Activated CD8-positive, alpha-beta T cell treated with anti-CD3 and anti-CD28 coated beads for 36 hours (primary cell): ENCODE measurements at regions not wholly inside any gene's neighbourhood (a gene's known extent, or its start where the extent isn't known, plus 50 kb on each side); places are given as distances from the start of the nearest gene placed in this dataset.

Source experiments
- ATAC-seq: fragments of 200-7000 bp; cut with Tn5 transposase; one replicate; pipeline ENCODE4 v1.10.0; 2021; ENCODE audit warnings: mild to moderate bottlenecking, moderate library complexity
- CTCF ChIA-PET: fragments of 350-600 bp; sonication (Branson Sonifier 250); formaldehyde crosslinking; loops from one replicate; lab custom pipeline; 2021; ENCODE audit warnings: antibody characterized with exemption; lab: Charles Lee
- POLR2A ChIA-PET: fragments of 350-600 bp; sonication (Branson Sonifier 250); formaldehyde crosslinking; loops from one replicate; lab custom pipeline; 2021; ENCODE audit warnings: antibody characterized with exemption; lab: Charles Lee
- DNase-seq: peaks from one replicate; pipeline ENCODE4 v3.0.0-alpha.2; 2020
- H3K27ac Mint-ChIP-seq: one replicate; pipeline ENCODE4 v1.8.0; 2021; ENCODE audit warnings: mild to moderate bottlenecking, mixed read lengths
- H3K27me3 Mint-ChIP-seq: one replicate; pipeline ENCODE4 v1.8.0; 2021; ENCODE audit warnings: mixed read lengths
- H3K36me3 Mint-ChIP-seq: one replicate; pipeline ENCODE4 v1.8.0; 2021; ENCODE audit warnings: low read depth, mixed read lengths
- H3K4me1 Mint-ChIP-seq: one replicate; pipeline ENCODE4 v1.8.0; 2021; ENCODE audit warnings: low read depth, mixed read lengths
- H3K4me3 Mint-ChIP-seq: one replicate; pipeline ENCODE4 v1.8.0; 2021; ENCODE audit warnings: mild to moderate bottlenecking, moderate library complexity, mixed read lengths
- H3K9me3 Mint-ChIP-seq: one replicate; pipeline ENCODE4 v1.8.0; 2021; ENCODE audit warnings: mixed read lengths
- intact Hi-C: fragments of 100-400 bp; cut with micrococcal nuclease; formaldehyde crosslinking; loops from one replicate; pipeline ENCODE4 v1.10.0; 2022
- TF ChIP-seq, protein P1 (sequence below): fragments of 200-600 bp; IDR thresholded peaks from one replicate; pipeline ENCODE4 v1.8.0; 2022; ENCODE audit warnings: antibody characterized with exemption, mild to moderate bottlenecking

- no peak for ATAC-seq
- no peak overlapping the region for H3K27ac Mint-ChIP-seq
- DNase-seq: no peak
- peaks cover 4% of the 10 kb centered on the region for H3K9me3 Mint-ChIP-seq
- H3K36me3 Mint-ChIP-seq: no peaks in the 10 kb centered on the region
- intact Hi-C loops: no loop called here
- no peak overlapping the region for H3K4me3 Mint-ChIP-seq
- no peaks in the 10 kb centered on the region for H3K4me1 Mint-ChIP-seq
- TF ChIP-seq, protein P1, sequence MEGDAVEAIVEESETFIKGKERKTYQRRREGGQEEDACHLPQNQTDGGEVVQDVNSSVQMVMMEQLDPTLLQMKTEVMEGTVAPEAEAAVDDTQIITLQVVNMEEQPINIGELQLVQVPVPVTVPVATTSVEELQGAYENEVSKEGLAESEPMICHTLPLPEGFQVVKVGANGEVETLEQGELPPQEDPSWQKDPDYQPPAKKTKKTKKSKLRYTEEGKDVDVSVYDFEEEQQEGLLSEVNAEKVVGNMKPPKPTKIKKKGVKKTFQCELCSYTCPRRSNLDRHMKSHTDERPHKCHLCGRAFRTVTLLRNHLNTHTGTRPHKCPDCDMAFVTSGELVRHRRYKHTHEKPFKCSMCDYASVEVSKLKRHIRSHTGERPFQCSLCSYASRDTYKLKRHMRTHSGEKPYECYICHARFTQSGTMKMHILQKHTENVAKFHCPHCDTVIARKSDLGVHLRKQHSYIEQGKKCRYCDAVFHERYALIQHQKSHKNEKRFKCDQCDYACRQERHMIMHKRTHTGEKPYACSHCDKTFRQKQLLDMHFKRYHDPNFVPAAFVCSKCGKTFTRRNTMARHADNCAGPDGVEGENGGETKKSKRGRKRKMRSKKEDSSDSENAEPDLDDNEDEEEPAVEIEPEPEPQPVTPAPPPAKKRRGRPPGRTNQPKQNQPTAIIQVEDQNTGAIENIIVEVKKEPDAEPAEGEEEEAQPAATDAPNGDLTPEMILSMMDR: no peak
- POLR2A ChIA-PET: no interaction called here
- CTCF ChIA-PET: no interaction called here
- no peaks in the 10 kb centered on the region for H3K27me3 Mint-ChIP-seq
Measured at GRCh38 chr13:33970746-33971561, 153.0 kb downstream of the RFC3 start.

- Mint-ChIP-seq H3K4me3 (no peak overlapping the region), H3K36me3 (no peaks in the 10 kb centered on the region), H3K27me3 (no peaks in the 10 kb centered on the region), H3K9me3 (peaks cover 4% of the 10 kb centered on the region), H3K4me1 (no peaks in the 10 kb centered on the region), H3K27ac (no peak overlapping the region)
- ChIA-PET CTCF (no interaction called here), POLR2A (no interaction called here)
- ATAC-seq (no peak), DNase-seq (no peak)
- TF ChIP-seq, protein P1: no peak
- intact Hi-C loops: no loop called here
Measured at GRCh38 chr13:33971562-33971819, 153.5 kb downstream of the RFC3 start.

DNA sequence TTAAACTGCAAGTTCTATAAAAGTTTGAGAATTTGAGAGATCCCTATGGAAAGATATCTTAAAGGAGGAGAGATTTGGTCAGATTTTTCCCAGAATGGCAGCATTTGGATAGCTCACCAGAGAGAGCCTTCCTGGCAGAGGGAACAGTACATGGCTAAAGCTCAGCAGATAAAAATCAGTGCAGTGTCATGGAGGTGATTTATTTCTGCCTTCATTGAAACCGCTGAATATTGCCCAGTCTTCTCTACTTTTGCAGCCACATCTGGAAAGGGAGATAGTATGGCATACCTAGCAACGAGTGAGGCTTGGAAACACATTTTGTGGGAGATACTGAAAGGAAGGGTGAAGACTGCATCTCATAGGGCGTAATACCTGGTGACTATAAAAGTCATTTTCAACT lies 155.2 kb downstream of the RFC3 start:
- Mint-ChIP-seq H3K4me3 (no peak overlapping the region), H3K4me1 (no peaks in the 10 kb centered on the region), H3K36me3 (no peaks in the 10 kb centered on the region), H3K27me3 (no peaks in the 10 kb centered on the region), H3K9me3 (peaks cover 4% of the 10 kb centered on the region), H3K27ac (no peak overlapping the region)
- TF ChIP-seq, protein P1: no peak
- CTCF ChIA-PET: no interaction called here
- POLR2A ChIA-PET: no interaction called here
- no peak for DNase-seq
- no peak for ATAC-seq
- intact Hi-C loops: no loop called here

DNA sequence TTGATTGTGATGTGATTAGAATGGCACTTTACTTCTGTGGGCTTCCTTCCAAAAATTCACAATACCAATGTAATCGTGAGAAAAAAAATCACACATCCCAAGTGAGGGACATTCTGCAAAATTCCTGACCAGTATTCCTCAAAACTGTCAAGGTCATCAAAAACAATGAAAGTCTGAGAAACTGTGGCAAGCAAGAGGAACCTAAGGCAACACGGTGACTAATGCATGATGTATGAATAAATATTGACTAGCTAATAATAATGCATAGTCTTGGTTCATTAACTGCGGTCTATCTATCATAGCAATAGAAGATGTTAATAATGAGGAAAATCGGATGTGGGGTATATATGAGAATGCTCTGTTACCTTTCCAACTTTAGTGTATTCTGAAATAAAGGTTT lies 159.0 kb downstream of the RFC3 start:
- TF ChIP-seq, protein P1: no peak
- ChIA-PET POLR2A (no interaction called here), CTCF (no interaction called here)
- no peaks in the 10 kb centered on the region for H3K9me3 Mint-ChIP-seq
- ATAC-seq (no peak), DNase-seq (no peak)
- H3K27me3 Mint-ChIP-seq: no peaks in the 10 kb centered on the region
- intact Hi-C loops: no loop called here
- no peak overlapping the region for H3K27ac Mint-ChIP-seq
- no peaks in the 10 kb centered on the region for H3K4me1 Mint-ChIP-seq
- no peak overlapping the region for H3K4me3 Mint-ChIP-seq
- H3K36me3 Mint-ChIP-seq: no peaks in the 10 kb centered on the region

- intact Hi-C loops: no loop called here
- no peak for ATAC-seq
- Mint-ChIP-seq H3K36me3 (no peaks in the 10 kb centered on the region), H3K9me3 (no peaks in the 10 kb centered on the region), H3K27me3 (no peaks in the 10 kb centered on the region), H3K27ac (no peak overlapping the region), H3K4me3 (no peak overlapping the region), H3K4me1 (no peaks in the 10 kb centered on the region)
- DNase-seq: no peak
- ChIA-PET CTCF (no interaction called here), POLR2A (no interaction called here)
- TF ChIP-seq, protein P1: no peak
Measured at GRCh38 chr13:33978653-33979052, 160.7 kb downstream of the RFC3 start.
